Stimulated activated effector memory CD8-positive, alpha-beta T cell treated with anti-CD3 and anti-CD28 coated beads, Interleukin-12 subunit alpha, Interleukin-12 subunit beta, amount 100 ng/mL, for 72 hours (primary cell): ENCODE measurements at regions not wholly inside any gene's neighbourhood (a gene's known extent, or its start where the extent isn't known, plus 50 kb on each side); places are given as distances from the start of the nearest gene placed in this dataset.
"Not testable (repeated sequence)": the region's sequence is repeated elsewhere in the genome, so short reads cannot be mapped to it uniquely, and the experiment has no call there.

ENCODE experiments used
- ATAC-seq: fragments of 150-1000 bp; cut with Tn5 transposase; 2 replicates; pipeline ENCODE4 v1.10.0; 2021
- DNase-seq, 2 donors: peaks; one replicate each; pipeline ENCODE4 v3.0.0; 2021 to 2022; ENCODE audit warnings: low spot score in 2 of 2
- H3K27ac Mint-ChIP-seq: one replicate; pipeline ENCODE4 v1.8.0; 2022; ENCODE audit warnings: mild to moderate bottlenecking, mixed read lengths
- H3K36me3 Mint-ChIP-seq: one replicate; pipeline ENCODE4 v1.8.0; 2022; ENCODE audit warnings: mild to moderate bottlenecking, mixed read lengths
- H3K4me1 Mint-ChIP-seq: one replicate; pipeline ENCODE4 v1.8.0; 2022; ENCODE audit warnings: mixed read lengths
- H3K4me3 Mint-ChIP-seq: one replicate; pipeline ENCODE4 v1.8.0; 2022; ENCODE audit warnings: mild to moderate bottlenecking, mixed read lengths
- H3K9me3 Mint-ChIP-seq: one replicate; pipeline ENCODE4 v1.8.0; 2022; ENCODE audit warnings: mixed read lengths

DNA sequence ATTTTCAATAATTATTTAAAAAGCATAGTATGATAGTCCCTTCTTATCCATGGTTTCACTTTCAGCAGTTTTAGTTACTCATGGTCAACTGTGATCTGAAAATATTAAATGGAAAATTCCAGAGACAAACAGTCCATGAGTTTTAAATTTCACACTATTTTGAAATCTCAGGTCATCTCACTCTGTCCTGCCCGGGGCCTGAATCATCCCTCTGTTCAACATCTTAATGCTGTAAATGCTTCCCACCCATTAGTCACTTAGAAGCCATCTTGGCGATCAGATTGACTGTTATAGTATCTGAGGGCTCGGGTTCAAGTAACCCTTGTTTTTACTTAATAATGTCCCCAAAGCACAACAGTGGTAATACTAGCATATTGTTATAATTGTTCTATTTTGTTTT, 1509.3 kb downstream of the FAM181B start:
- ATAC-seq, result no peak
- DNase-seq, result no peak
- Mint-ChIP-seq H3K9me3 (peaks cover 10% of the 10 kb centered on the region), H3K4me1 (no peaks in the 10 kb centered on the region), H3K27ac (no peak overlapping the region), H3K4me3 (no peak overlapping the region), H3K36me3 (no peaks in the 10 kb centered on the region)

DNA sequence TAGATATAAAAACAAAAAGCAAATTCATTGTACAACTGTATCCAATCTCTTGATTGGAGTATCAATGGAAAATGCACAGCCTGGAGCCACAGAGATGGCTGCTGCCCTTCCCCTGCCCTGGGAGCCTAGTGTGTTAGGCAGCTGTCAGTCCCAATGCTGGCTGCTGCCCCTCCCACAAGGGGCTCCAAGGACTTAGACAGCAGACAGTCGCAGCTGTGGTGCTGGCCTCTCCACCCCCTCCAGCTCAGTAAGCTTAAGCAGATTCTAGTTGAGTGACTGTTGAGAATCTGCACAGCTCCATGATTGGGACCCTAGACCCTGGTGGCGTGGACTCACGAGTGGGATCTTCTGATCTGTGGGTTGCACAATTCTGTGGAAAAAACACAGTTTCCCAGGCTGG, 1511.2 kb downstream of the FAM181B start:
- no peaks in the 10 kb centered on the region for H3K4me1 Mint-ChIP-seq
- H3K4me3 Mint-ChIP-seq, result no peak overlapping the region
- no peak for ATAC-seq
- no peaks in the 10 kb centered on the region for H3K36me3 Mint-ChIP-seq
- H3K27ac Mint-ChIP-seq, result no peak overlapping the region
- peaks cover 10% of the 10 kb centered on the region for H3K9me3 Mint-ChIP-seq
- no peak for DNase-seq

DNA sequence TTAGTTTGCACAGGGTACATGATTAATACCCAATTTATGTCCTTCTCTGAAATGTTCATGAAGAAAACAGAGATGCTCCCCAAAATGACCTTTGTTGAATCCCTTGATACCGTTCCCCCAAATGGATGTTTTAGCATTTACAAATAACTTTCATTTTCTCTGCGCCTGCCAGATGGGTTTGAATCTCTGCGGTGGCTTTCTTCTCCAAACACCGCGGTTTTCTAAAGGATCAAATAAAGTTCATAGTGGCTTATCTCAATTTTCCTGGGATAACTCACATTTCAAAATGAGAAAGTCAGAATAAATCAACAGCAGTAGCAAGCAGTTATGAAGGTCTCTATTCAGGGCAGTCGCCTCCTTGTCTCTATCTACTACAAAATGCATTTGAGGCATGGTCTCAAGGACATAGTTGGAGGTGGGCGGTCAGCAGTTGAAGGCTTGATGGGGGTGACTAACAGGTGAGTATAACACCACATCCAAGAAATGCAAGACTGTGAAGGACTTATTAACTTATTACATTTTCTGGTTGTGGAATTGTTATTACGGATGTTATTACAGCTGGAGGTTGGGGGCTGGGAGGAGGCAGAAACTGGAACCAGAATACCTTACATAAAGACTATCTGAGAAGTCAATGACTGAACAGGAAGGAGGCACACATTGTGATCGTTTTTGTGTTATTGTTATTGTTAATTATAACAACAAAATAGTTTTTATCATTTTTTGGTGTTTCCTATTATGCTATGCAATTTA, 1513.3 kb downstream of the FAM181B start:
- ATAC-seq (no peak), DNase-seq (no peak)
- no peak overlapping the region for H3K27ac Mint-ChIP-seq
- H3K4me1 Mint-ChIP-seq, result no peaks in the 10 kb centered on the region
- H3K9me3 Mint-ChIP-seq, result peaks cover 7% of the 10 kb centered on the region
- H3K36me3 Mint-ChIP-seq, result no peaks in the 10 kb centered on the region
- no peak overlapping the region for H3K4me3 Mint-ChIP-seq

DNA sequence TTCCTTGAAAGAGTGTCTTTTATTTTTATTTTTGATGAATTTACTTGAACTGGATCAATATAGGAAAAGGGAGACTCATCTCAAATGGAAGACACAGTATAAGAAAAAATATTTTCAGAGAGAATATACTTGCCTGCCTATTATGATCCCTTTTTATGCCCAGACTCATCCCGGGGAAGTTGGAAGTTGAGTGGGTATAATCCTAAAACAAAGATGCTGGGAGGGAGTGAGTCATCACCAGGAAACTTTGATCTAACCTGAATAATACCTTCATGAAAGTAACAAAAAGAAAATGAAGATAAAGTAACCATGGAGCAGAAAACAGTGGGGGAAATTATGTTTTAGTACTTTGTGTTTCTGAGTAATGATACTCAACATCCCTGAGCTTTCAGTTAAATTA, 1514.0 kb downstream of the FAM181B start:
- ATAC-seq, result no peak
- DNase-seq, result no peak
- peaks cover 10% of the 10 kb centered on the region for H3K9me3 Mint-ChIP-seq
- no peak overlapping the region for H3K27ac Mint-ChIP-seq
- no peaks in the 10 kb centered on the region for H3K36me3 Mint-ChIP-seq
- no peak overlapping the region for H3K4me3 Mint-ChIP-seq
- H3K4me1 Mint-ChIP-seq, result no peaks in the 10 kb centered on the region

DNA sequence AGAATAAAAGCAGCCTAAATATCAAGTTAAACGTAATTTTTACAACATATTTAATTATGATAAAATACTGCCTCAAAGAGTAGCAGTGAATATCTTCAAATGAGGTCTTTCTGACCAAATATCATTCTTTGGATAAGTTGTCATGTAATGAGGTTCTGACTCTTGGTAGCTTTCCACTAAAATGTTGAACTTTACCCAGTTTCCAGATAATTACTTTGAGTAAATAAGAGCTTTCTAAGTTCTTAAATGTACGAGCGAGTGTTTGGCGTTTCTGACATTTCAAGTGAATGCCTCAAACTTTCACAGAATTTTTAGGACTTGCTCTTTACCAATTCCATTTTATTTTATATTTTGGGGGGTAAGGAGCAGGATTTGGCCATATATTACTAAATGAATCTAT, 1515.2 kb downstream of the FAM181B start:
- H3K36me3 Mint-ChIP-seq, result no peaks in the 10 kb centered on the region
- H3K27ac Mint-ChIP-seq, result no peak overlapping the region
- no peak for DNase-seq
- no peaks in the 10 kb centered on the region for H3K4me1 Mint-ChIP-seq
- H3K9me3 Mint-ChIP-seq, result peaks cover 10% of the 10 kb centered on the region
- H3K4me3 Mint-ChIP-seq, result no peak overlapping the region
- no peak for ATAC-seq

DNA sequence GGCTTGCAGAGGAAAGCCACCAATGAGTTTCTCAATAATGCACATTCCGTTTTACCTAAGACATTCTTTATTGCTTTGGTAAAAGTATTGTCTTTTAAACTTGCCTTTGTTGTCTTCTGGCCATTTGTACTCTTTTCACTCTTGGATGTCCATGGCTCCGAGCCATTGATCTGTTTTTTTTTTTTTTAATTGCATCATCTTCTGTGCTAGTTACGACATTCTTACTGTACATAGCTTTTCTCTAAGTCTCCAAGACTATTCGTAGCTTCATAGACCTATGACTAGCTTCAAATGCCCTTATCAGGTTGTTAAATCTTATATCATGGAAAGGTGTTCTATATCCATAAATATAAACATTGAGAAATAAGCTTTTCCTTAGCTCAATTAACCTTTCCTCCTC, 1522.6 kb downstream of the FAM181B start:
- no peaks in the 10 kb centered on the region for H3K4me1 Mint-ChIP-seq
- H3K4me3 Mint-ChIP-seq, result no peak overlapping the region
- DNase-seq, result no peak
- peaks cover 3% of the 10 kb centered on the region for H3K9me3 Mint-ChIP-seq
- no peak overlapping the region for H3K27ac Mint-ChIP-seq
- ATAC-seq, result no peak
- H3K36me3 Mint-ChIP-seq, result no peaks in the 10 kb centered on the region

DNA sequence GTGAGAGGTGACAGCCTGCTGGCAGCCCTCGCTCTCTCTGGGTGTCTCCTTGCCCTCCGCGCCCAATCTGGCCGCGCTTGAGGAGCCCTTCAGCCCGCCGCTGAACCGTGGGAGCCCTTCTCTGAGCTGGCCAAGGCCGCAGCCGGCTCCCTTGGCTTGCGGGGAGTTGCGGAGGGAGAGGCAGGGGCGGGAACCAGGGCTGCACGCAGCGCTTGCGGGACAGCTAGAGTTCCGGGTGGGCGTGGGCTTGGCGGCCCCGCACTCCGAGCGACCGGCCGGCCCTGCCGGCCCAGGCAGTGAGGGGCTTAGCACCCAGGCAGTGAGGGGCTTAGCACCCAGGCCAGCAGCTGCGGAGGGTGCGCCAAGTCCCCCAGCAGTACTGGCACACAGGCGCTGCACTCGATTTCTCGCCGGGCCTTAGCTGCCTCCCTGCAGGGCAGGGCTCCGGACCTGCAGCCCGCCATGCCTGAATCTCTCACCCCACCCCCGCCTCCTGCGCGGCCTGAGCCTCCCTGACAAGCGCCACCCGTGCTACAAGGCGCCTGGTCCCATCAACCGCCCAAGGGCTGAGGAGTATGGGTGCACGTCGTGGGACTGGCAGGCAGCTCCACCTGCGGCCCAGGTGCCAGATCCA, 1526.1 kb downstream of the FAM181B start:
- no peaks in the 10 kb centered on the region for H3K4me1 Mint-ChIP-seq
- no peak overlapping the region for H3K4me3 Mint-ChIP-seq
- ATAC-seq, result no peak
- H3K36me3 Mint-ChIP-seq, result no peaks in the 10 kb centered on the region
- no peak for DNase-seq
- no peak overlapping the region for H3K27ac Mint-ChIP-seq
- H3K9me3 Mint-ChIP-seq, result no peaks in the 10 kb centered on the region

DNA sequence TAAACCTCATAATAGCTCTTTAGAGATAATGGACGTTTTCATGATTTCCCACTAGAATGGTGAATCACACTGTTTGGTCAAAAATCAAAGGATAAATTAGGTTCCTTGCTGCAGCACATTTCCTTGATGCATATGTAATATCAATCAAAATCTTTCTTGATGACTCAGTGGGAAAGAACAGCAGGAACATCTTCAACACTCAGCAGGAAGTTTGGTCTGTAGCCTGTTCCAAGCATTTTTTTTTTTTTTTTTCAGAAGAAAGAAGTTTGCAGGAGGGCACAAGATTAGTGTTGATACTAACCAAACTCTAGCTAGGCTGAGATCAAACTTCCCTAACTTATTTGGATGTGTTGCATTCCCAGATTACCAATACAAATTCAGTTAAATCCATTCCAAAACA, 1529.8 kb downstream of the FAM181B start:
- no peak overlapping the region for H3K27ac Mint-ChIP-seq
- no peaks in the 10 kb centered on the region for H3K36me3 Mint-ChIP-seq
- no peak for DNase-seq
- peaks cover 9% of the 10 kb centered on the region for H3K9me3 Mint-ChIP-seq
- no peak overlapping the region for H3K4me3 Mint-ChIP-seq
- no peak for ATAC-seq
- no peaks in the 10 kb centered on the region for H3K4me1 Mint-ChIP-seq

DNA sequence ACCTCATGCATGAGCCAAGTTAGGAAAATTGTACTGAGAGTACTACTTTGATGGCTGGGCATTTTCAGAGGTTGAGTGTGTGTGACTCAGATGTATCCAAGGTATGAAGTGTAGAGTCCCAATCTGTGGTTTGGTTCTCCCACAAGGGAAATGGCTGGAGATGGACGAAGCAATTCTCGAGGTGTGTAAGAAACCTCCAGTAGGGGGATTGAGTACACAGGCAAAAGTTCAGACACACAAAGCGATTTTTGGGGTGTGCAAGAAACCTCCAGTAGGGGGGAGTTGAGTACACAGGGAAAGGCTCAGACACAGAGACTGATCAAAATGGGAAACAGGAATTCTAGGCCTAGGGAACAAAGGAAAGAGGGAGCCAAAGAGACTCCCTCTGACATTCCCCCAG, 1536.3 kb downstream of the FAM181B start:
- DNase-seq (no peak), ATAC-seq (no peak)
- Mint-ChIP-seq H3K36me3 (no peaks in the 10 kb centered on the region), H3K4me3 (no peak overlapping the region), H3K4me1 (no peaks in the 10 kb centered on the region), H3K27ac (no peak overlapping the region), H3K9me3 (peaks cover 27% of the 10 kb centered on the region)

DNA sequence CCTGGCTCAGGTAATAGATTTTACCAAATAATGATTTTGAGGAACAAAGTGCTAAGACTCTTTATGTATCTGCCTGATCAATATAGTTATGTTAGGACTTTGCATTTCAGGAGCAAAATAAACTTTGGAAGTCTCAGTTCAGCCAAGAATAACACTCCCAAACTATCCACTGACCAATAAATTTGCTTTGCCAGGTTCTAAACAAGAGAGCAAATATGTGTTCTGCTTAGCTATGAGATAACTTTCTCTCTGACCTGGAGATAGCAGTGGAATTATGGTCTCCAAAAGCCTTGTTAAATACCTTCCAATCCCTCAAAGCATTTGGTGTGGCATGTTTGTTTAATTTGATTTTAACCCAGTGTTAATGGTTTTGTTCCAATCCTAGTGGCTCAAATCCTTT, 1541.1 kb downstream of the FAM181B start:
- Mint-ChIP-seq H3K4me3 (no peak overlapping the region), H3K27ac (no peak overlapping the region), H3K4me1 (no peaks in the 10 kb centered on the region), H3K9me3 (peaks cover 18% of the 10 kb centered on the region), H3K36me3 (no peaks in the 10 kb centered on the region)
- no peak for DNase-seq
- ATAC-seq, result no peak

DNA sequence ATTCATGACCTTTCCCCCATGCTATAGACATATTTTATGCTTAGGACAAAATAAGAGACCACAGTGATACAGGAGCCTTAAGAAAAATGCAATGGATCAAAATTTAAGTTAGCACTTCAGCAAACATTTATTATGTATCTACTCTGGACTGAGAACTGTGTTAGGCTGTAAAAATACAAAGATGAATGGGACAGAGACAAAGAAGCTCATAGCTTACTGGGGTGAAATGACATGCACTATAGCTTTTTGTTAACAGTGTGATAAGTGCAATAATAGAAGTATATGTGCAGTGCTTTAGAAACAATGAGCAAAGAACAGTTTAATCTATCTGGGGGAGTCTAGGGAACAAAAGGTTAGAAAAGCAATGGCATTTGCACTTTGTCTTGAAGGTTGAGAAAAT, 1543.1 kb downstream of the FAM181B start:
- Mint-ChIP-seq H3K36me3 (no peaks in the 10 kb centered on the region), H3K9me3 (peaks cover 23% of the 10 kb centered on the region), H3K27ac (no peak overlapping the region), H3K4me3 (no peak overlapping the region), H3K4me1 (no peaks in the 10 kb centered on the region)
- DNase-seq, result no peak
- ATAC-seq, result no peak

DNA sequence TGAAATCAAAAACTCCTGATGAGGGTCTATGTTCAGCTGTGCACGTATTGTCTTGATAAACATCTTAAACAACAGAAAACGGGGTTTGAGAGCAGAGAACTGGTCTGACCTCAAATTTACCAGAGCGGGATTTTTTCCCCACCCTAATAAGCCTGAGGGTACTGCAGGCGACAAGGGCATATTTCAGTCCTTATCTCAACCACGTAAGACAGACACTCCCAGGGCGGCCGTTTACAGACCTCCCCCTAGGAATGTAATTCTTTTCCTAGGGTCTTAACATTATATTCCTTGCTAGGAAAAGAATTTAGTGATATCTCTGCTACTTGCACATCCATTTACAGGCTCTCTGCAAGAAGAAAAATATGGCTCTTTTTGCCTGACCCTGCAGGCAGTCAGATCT, 1546.6 kb downstream of the FAM181B start:
- ATAC-seq, H3K27ac Mint-ChIP-seq, DNase-seq, H3K4me1 Mint-ChIP-seq, H3K36me3 Mint-ChIP-seq, H3K4me3 Mint-ChIP-seq: not testable (repeated sequence)
- peaks cover 21% of the 10 kb centered on the region for H3K9me3 Mint-ChIP-seq

DNA sequence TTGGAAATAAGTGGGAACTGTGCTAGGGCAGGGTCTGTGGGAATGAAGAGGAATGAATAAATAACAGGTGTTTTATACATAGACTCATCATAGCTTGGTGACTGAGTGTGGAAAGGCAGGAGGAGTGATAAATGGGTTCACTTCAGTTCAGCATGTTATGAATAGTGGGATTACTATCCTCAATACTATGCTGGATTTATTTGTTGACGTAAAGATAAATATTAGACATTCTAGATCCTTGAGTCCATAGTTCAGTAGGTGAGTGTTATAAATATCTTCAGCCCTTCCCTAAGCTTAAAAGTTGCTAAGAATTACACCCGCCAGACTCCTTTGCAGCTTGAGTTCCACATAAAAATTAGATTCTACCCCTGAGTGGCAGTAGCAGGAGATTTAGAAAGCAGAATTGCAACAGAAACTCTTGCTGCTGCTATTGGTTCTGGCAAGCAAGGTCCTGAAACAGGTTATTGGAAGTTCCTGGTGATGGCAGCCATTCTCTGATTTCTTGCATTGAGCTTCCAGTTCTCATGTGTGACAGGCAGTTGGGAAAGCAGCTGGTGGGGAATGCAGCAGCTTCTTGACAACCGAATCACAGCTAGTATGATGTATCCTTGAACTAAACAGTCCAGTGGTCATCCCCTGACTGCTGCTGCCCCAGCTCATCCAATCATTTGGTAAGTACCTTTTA, 1558.9 kb downstream of the FAM181B start:
- ATAC-seq (no peak), DNase-seq (no peak)
- Mint-ChIP-seq H3K4me3 (no peak overlapping the region), H3K9me3 (peaks cover 9% of the 10 kb centered on the region), H3K36me3 (no peaks in the 10 kb centered on the region), H3K4me1 (no peaks in the 10 kb centered on the region), H3K27ac (no peak overlapping the region)

DNA sequence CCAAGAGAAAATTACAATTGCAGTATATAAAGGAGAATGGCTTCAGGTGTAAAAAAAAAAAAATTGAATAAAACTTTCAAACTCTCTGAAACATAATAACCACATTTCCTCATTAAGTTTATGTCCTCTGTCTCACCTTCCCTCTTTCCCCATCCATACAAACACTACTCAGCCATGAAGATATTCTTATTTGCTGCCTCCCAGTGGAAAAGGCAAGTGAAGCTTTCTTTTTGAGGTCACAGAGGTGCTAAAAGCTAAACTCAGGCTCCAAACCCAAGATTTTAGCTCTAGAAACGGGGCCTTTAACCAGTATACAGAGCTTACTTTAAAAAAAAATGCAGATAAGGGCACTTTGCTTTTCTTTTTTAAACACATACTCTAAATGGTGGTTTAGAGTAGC, 1568.5 kb downstream of the FAM181B start:
- H3K36me3 Mint-ChIP-seq, result no peaks in the 10 kb centered on the region
- no peak overlapping the region for H3K27ac Mint-ChIP-seq
- peaks cover 6% of the 10 kb centered on the region for H3K9me3 Mint-ChIP-seq

DNA sequence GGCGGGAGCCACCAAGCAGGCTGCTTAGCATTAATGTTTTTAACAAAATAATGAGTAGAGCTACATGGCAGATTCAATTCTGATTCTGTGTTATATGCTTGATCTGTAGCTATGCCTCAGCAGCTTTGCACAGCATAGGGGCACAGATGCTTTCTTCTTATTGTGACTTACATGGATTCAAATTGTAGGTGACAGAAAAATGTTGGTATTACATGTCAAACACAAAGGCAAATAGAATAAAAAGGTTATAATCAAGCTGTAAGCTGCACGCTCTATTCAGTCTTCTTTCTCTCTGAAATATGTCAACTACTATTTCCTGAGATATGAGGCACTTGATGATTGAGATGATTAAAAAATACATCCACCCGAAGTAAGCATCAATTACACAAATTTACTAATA, 1573.8 kb downstream of the FAM181B start:
- Mint-ChIP-seq H3K4me3 (no peak overlapping the region), H3K27ac (no peak overlapping the region), H3K4me1 (no peaks in the 10 kb centered on the region), H3K36me3 (no peaks in the 10 kb centered on the region), H3K9me3 (peaks cover 5% of the 10 kb centered on the region)
- ATAC-seq (no peak), DNase-seq (no peak)

More for the DNA sequence above, 1568.5 kb downstream of the FAM181B start:
- H3K4me1 Mint-ChIP-seq, result no peaks in the 10 kb centered on the region
- ATAC-seq (no peak), DNase-seq (no peak)
- no peak overlapping the region for H3K4me3 Mint-ChIP-seq

DNA sequence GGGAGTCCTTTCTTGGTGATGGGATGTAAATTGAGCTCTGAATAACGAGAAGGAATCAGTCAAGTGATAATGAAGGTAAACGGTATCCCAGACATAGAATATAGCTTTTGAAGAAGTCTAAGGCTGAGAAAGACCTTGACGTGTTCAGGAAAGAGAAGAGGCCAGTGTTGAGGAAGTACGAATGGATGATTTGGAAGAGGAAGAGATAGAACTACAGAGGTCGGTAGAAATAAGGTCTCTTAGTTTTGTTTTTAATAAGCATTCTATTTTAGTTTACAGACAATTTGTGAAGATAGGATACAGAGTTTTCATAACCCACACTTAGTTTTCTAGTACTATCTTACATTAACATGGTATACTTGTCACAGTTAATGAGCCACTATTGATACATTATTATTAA, 1598.1 kb downstream of the FAM181B start:
- DNase-seq (no peak), ATAC-seq (no peak)
- Mint-ChIP-seq H3K27ac (no peak overlapping the region), H3K4me3 (no peak overlapping the region), H3K4me1 (no peaks in the 10 kb centered on the region), H3K36me3 (no peaks in the 10 kb centered on the region), H3K9me3 (peaks cover 11% of the 10 kb centered on the region)
